B cell (primary cell): ENCODE measurements at regions not wholly inside any gene's neighbourhood (a gene's known extent, or its start where the extent isn't known, plus 50 kb on each side); places are given as distances from the start of the nearest gene placed in this dataset.

Experiments
- CTCF ChIP-seq: fragments of 200-600 bp; IDR thresholded peaks from one replicate; pipeline ENCODE4 v1.8.0; 2022; ENCODE audit warnings: antibody characterized with exemption, mild to moderate bottlenecking
- EZH2 ChIP-seq: IDR thresholded peaks from 2 replicates; pipeline ENCODE4 v1.6.1; 2012; ENCODE audit warnings: borderline replicate concordance, low read depth, mild to moderate bottlenecking, moderate library complexity, low read length; ENCODE audit not compliant: insufficient read depth, poor library complexity, severe bottlenecking

DNA sequence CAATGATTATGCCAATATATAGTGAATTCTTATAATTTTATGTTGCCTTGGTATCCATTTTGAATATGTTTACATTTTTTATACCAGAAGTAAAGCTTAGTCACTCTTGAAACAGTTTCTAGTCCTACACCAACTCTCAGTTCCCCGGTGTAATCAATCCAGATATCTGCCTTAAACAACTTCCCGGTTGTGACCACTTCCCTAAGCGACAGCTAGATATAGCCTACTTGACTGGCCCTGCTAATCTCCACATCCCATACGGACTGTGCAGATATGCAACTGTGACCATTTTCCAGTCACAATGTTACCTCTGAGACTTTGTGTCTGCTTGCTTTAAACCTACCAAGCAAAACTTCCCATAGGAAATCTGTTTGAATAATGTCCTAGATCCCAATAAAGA lies 1551.5 kb upstream of the SEL1L start:
- no peak for TF ChIP-seq CTCF
- no peak for TF ChIP-seq EZH2
